Spleen (tissue), 11 donors: ENCODE measurements at regions not wholly inside any gene's neighbourhood (a gene's known extent, or its start where the extent isn't known, plus 50 kb on each side); places are given as distances from the start of the nearest gene placed in this dataset.

Experiments
- DNase-seq: peaks from one replicate; pipeline ENCODE4 v3.0.0-alpha.2; 2020
- H3K27ac ChIP-seq, 8 donors: fragments of 200-600 bp; sonication (generic) in 7 of 8; 1 replicate in 4 of 8; 2 replicates in 4 of 8; pipeline versions ENCODE4 v1.5.0 to v1.8.0; 2016 to 2021; ENCODE audit warnings: inconsistent platforms in 4 of 8, mild to moderate bottlenecking in 4 of 8, moderate library complexity in 1 of 8
- H3K27me3 ChIP-seq, 7 donors: fragments of 200-600 bp; sonication (generic) in 6 of 7; replicated peaks in 1 of 7; 1 replicate in 4 of 7; 2 replicates in 3 of 7; pipeline versions ENCODE4 v1.5.0 to v1.8.0; 2016 to 2021; ENCODE audit warnings: inconsistent platforms in 3 of 7, mild to moderate bottlenecking in 1 of 7
- H3K36me3 ChIP-seq, 6 donors: fragments of 200-600 bp; sonication (generic) in 5 of 6; 1 replicate in 4 of 6; 2 replicates in 2 of 6; pipeline versions ENCODE4 v1.5.0 to v1.8.0; 2016 to 2021; ENCODE audit warnings: inconsistent platforms in 2 of 6
- H3K4me1 ChIP-seq, 6 donors: fragments of 200-600 bp; sonication (generic) in 5 of 6; 1 replicate in 3 of 6; 2 replicates in 3 of 6; pipeline versions ENCODE4 v1.5.0 to v1.8.0; 2016 to 2021; ENCODE audit warnings: inconsistent platforms in 3 of 6
- H3K4me3 ChIP-seq, 8 donors: fragments of 200-600 bp; sonication (generic) in 7 of 8; 1 replicate in 4 of 8; 2 replicates in 4 of 8; pipeline versions ENCODE4 v1.5.0 to v1.8.0; 2016 to 2021; ENCODE audit warnings: inconsistent platforms in 4 of 8, mild to moderate bottlenecking in 4 of 8, moderate library complexity in 2 of 8
- H3K9me3 ChIP-seq, 8 donors: fragments of 200-600 bp; sonication (generic) in 7 of 8; 1 replicate in 4 of 8; 2 replicates in 4 of 8; pipeline versions ENCODE4 v1.5.0 to v1.8.0; 2016 to 2021; ENCODE audit warnings: inconsistent platforms in 4 of 8
- POLR2A ChIP-seq, 3 donors: fragments of 450-650 bp; IDR thresholded peaks; one replicate each; pipeline ENCODE4 v1.5.1; 2017; ENCODE audit warnings: antibody characterized with exemption in 3 of 3, mild to moderate bottlenecking in 1 of 3
- POLR2AphosphoS5 ChIP-seq, 3 donors: sonication (generic); formaldehyde crosslinking; IDR thresholded peaks; one replicate each; pipeline ENCODE4 v1.5.1; 2017; ENCODE audit warnings: antibody characterized with exemption in 3 of 3
- WGBS, 5 donors: extraction: QIAGEN DNeasy Blood & Tissue Kit in 3 of 5; methylation state at CpG; one replicate each; pipeline versions ENCODE4 v1.1.5 to v1.1.7; 2013 to 2018; 5-methylcytosine and 5-hydroxymethylcytosine counted together
- intact Hi-C: fragments of 100-400 bp; cut with DNase I; formaldehyde crosslinking; loops from one replicate; pipeline ENCODE4 v1.15.0; 2023; ENCODE audit warnings: low total_unique reads
- TF ChIP-seq, protein P1 (sequence below), 11 experiments: fragments of 200-600 bp in 7 of 11; fragments of 450-650 bp in 4 of 11; sonication (generic) in 4 of 11; IDR thresholded peaks in 8 of 11; conservative IDR thresholded peaks in 3 of 11; 1 replicate in 7 of 11; 2 replicates in 4 of 11; pipeline versions ENCODE4 v1.4.0 to v1.8.0; 2016 to 2021; ENCODE audit warnings: antibody characterized with exemption in 11 of 11, inconsistent platforms in 4 of 11, mild to moderate bottlenecking in 1 of 11
- donor health status: healthy with polysubstance abuse.
- donor health status: DM: no; HTN: no; CAD: no; lungs with moderate emphysema.
- donor health status: DM: no; HTN: no; CAD: no.
- donor health status: Bipolar disorder and iron deficiency.
- donor health status: healthy.
- donor health status: DM: no; HTN: no; CAD: no.
- donor health status: DM: yes; HTN: yes; CAD: no.

DNA sequence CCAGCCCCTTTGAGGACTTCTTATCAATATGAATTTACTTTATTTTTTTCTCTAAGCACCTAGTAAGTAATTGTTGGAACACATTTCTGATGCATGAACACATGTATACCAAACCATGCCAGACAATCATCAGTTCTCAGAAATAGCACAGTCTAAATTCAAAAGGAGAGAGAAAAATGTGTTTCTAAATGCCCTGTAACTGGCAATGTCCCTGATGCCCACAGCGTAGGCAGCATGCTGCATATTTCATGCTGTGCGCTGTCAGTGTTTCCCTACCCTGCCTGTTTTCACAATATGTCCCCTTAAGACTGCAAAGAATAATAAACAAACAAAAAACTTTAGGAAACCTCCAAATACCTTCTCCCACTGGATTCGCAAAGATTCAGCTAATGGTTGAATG, 881.0 kb upstream of the CHAC2 start:
- TF ChIP-seq, protein P1, sequence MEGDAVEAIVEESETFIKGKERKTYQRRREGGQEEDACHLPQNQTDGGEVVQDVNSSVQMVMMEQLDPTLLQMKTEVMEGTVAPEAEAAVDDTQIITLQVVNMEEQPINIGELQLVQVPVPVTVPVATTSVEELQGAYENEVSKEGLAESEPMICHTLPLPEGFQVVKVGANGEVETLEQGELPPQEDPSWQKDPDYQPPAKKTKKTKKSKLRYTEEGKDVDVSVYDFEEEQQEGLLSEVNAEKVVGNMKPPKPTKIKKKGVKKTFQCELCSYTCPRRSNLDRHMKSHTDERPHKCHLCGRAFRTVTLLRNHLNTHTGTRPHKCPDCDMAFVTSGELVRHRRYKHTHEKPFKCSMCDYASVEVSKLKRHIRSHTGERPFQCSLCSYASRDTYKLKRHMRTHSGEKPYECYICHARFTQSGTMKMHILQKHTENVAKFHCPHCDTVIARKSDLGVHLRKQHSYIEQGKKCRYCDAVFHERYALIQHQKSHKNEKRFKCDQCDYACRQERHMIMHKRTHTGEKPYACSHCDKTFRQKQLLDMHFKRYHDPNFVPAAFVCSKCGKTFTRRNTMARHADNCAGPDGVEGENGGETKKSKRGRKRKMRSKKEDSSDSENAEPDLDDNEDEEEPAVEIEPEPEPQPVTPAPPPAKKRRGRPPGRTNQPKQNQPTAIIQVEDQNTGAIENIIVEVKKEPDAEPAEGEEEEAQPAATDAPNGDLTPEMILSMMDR (IDR thresholded peaks at IDR 0.05 in 8 of 11, conservative IDR thresholded peaks at IDR 0.05 in 3 of 11) = no peak
- no peak for TF ChIP-seq POLR2A (IDR thresholded peaks at IDR 0.05)
- no peak for TF ChIP-seq POLR2AphosphoS5 (IDR thresholded peaks at IDR 0.05)
- intact Hi-C loops = no loop called here
- H3K27me3 ChIP-seq = no peaks in the 10 kb centered on the region
- no peaks in the 10 kb centered on the region for H3K36me3 ChIP-seq
- no peaks in the 10 kb centered on the region for H3K4me1 ChIP-seq
- WGBS, 5 donors = 91 to 96% (median 94%) methylated on average over 3 of the region's 3 CpGs
- H3K4me3 ChIP-seq = no peak overlapping the region
- peaks cover 0 to 10% (median 3%) of the 10 kb centered on the region in 8 donors for H3K9me3 ChIP-seq
- no peak overlapping the region for H3K27ac ChIP-seq
- DNase-seq = no peak

DNA sequence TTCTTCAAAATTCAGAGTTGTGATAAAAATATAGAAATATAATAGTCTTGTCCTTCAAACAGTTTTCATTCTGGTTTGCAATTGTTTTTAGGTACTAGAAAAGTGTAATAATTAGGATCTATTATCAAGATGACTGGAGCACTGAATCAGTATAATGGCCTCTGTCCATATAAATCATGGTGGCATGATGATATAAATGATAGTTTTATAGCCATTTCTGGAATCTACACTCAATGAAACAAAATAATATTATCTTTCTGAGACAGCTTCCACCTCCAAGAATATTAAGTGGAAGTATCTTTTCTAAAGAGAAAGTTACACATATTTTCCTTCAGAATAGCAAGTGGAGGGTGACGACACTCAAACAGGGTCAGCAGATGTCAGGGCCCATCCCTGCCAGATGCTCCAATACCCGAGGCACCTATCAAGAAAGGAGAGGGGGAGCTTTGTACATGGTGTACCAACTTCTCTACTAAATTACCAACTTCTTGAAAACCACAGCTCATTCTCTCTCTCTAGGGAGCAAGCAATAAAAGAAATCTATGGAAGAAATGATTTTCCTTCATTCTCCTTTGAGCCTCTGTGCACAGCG, 882.7 kb upstream of the CHAC2 start:
- Histone ChIP-seq H3K27me3 (no peaks in the 10 kb centered on the region), H3K4me1 (no peaks in the 10 kb centered on the region), H3K36me3 (no peaks in the 10 kb centered on the region), H3K9me3 (no peaks in the 10 kb centered on the region), H3K27ac (no peak overlapping the region), H3K4me3 (no peak overlapping the region)
- intact Hi-C loops = no loop called here
- DNase-seq = no peak
- no peak for TF ChIP-seq POLR2AphosphoS5 (IDR thresholded peaks at IDR 0.05)
- TF ChIP-seq, protein P1 (IDR thresholded peaks at IDR 0.05 in 8 of 11, conservative IDR thresholded peaks at IDR 0.05 in 3 of 11) = no peak
- TF ChIP-seq POLR2A (IDR thresholded peaks at IDR 0.05) = no peak
- WGBS, 5 donors = 63 to 80% (median 75%) methylated on average over 3 of the region's 3 CpGs

DNA sequence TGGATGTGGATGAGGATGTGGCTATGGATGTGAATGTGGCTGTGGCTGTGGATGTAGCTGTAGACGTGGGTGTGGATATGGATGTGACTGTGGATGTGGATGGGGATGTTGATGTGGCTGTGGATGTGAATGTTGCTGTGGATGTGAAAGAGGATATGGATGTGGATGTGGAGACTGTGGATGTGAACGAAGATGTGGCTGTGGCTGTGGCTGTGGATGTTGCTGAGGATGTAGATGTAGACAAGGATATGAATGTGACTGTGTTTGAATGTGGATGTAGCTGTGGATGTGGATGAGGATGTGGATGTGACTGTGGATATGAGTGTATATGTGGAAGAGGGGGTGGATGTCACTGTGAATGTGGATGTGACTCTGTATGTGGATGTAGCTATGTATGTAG, 884.6 kb upstream of the CHAC2 start:
- Histone ChIP-seq H3K4me3 (no peak overlapping the region), H3K27me3 (no peaks in the 10 kb centered on the region), H3K27ac (no peak overlapping the region), H3K4me1 (no peaks in the 10 kb centered on the region), H3K36me3 (no peaks in the 10 kb centered on the region), H3K9me3 (no peaks in the 10 kb centered on the region)
- no peak for DNase-seq
- intact Hi-C loops = no loop called here
- TF ChIP-seq, protein P1 (IDR thresholded peaks at IDR 0.05 in 8 of 11, conservative IDR thresholded peaks at IDR 0.05 in 3 of 11) = no peak
- no peak for TF ChIP-seq POLR2AphosphoS5 (IDR thresholded peaks at IDR 0.05)
- no peak for TF ChIP-seq POLR2A (IDR thresholded peaks at IDR 0.05)
- 33 to 89% (median 62%) methylated on average over 2 of the region's 2 CpGs for WGBS, 5 donors

DNA sequence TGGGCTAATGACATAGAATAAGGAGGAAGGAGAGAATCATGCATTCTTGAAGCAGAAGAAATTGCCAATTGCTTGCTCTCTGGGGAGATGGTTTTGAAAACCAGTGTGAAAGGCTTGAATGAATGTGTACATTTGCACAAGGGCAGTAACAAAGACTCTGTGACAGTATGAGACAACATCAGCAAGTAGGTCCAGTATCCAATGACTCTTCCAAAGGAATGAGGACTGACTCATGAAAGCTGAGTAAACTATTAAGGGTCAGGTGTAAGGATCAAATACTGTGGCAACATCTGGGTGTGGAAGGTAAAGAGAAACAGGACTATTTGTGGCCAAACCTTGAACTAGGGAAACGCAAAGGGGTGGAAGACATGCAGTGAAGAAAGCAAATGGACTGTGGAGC, 886.0 kb upstream of the CHAC2 start:
- H3K4me3 ChIP-seq = no peak overlapping the region
- no peak for TF ChIP-seq POLR2A (IDR thresholded peaks at IDR 0.05)
- TF ChIP-seq, protein P1 (IDR thresholded peaks at IDR 0.05 in 8 of 11, conservative IDR thresholded peaks at IDR 0.05 in 3 of 11) = no peak
- no peak for TF ChIP-seq POLR2AphosphoS5 (IDR thresholded peaks at IDR 0.05)
- H3K4me1 ChIP-seq = no peaks in the 10 kb centered on the region
- H3K27me3 ChIP-seq = no peaks in the 10 kb centered on the region
- 77 to 92% (median 83%) methylated on average over 1 of the region's 1 CpG for WGBS, 5 donors
- intact Hi-C loops = no loop called here
- no peak overlapping the region for H3K27ac ChIP-seq
- H3K9me3 ChIP-seq = no peaks in the 10 kb centered on the region
- no peak for DNase-seq
- H3K36me3 ChIP-seq = no peaks in the 10 kb centered on the region
